Gastroesophageal sphincter (tissue), 4 donors: ENCODE measurements at regions not wholly inside any gene's neighbourhood (a gene's known extent, or its start where the extent isn't known, plus 50 kb on each side); places are given as distances from the start of the nearest gene placed in this dataset.

ENCODE experiments used
- ATAC-seq: fragments of 150-250 bp; one replicate; pipeline ENCODE4 v1.9.1; 2016; ENCODE audit warnings: mild to moderate bottlenecking, moderate library complexity
- H3K27ac ChIP-seq, 4 donors: fragments of 200-600 bp; sonication (generic) in 3 of 4; 1 replicate in 3 of 4; 2 replicates in 1 of 4; pipeline ENCODE4 v1.5.1; 2016 to 2019
- H3K27me3 ChIP-seq: fragments of 200-600 bp; sonication (generic); one replicate; pipeline ENCODE4 v1.5.1; 2019
- H3K36me3 ChIP-seq, 2 donors: fragments of 200-600 bp; sonication (generic); one replicate each; pipeline ENCODE4 v1.5.1; 2019; ENCODE audit warnings: control low read depth in 1 of 2
- H3K4me1 ChIP-seq, 3 donors: fragments of 200-600 bp; sonication (generic); 1 replicate in 2 of 3; 2 replicates in 1 of 3; pipeline ENCODE4 v1.5.1; 2016 to 2019; ENCODE audit warnings: control low read depth in 2 of 3
- H3K4me3 ChIP-seq, 2 donors: fragments of 200-600 bp; sonication (generic); one replicate each; pipeline ENCODE4 v1.5.1; 2019; ENCODE audit warnings: mild to moderate bottlenecking in 1 of 2, moderate library complexity in 1 of 2
- H3K9me3 ChIP-seq, 3 donors: fragments of 200-600 bp; sonication (generic); one replicate each; pipeline ENCODE4 v1.5.1; 2017 to 2019; ENCODE audit warnings: control low read depth in 2 of 3
- EP300 ChIP-seq: sonication (generic); formaldehyde crosslinking; IDR thresholded peaks from one replicate; pipeline ENCODE4 v1.6.1; 2017; ENCODE audit warnings: antibody characterized with exemption, mild to moderate bottlenecking
- POLR2A ChIP-seq, 2 donors: fragments of 450-650 bp; IDR thresholded peaks; one replicate each; pipeline ENCODE4 v1.6.1; 2017; ENCODE audit warnings: antibody characterized with exemption in 2 of 2, mild to moderate bottlenecking in 2 of 2, moderate library complexity in 1 of 2
- POLR2AphosphoS5 ChIP-seq: sonication (generic); formaldehyde crosslinking; IDR thresholded peaks from one replicate; pipeline ENCODE4 v1.6.1; 2017; ENCODE audit warnings: antibody characterized with exemption
- WGBS, 2 donors: methylation state at CpG; one replicate each; pipeline ENCODE4 v1.1.5; 2018; ENCODE audit warnings: low coverage in 1 of 2; 5-methylcytosine and 5-hydroxymethylcytosine counted together
- TF ChIP-seq, protein P1 (sequence below), 4 experiments: fragments of 200-600 bp in 2 of 4; fragments of 450-650 bp in 2 of 4; sonication (generic) in 1 of 4; IDR thresholded peaks; one replicate each; pipeline ENCODE4 v1.5.1; 2017 to 2019; ENCODE audit warnings: antibody characterized with exemption in 4 of 4, mild to moderate bottlenecking in 2 of 4, moderate library complexity in 2 of 4

GRCh38 chr12:115013236-115013981, 329.4 kb upstream of the TBX3 start:
- Histone ChIP-seq H3K4me1 (peaks cover 0 to 6% (median 0%) of the 10 kb centered on the region in 3 donors), H3K27me3 (peaks cover 7% of the 10 kb centered on the region), H3K27ac (peak overlapping the region in 2 of 4 donors; percentile 27 to 37), H3K4me3 (no peak overlapping the region), H3K36me3 (no peaks in the 10 kb centered on the region), H3K9me3 (peaks cover 0 to 5% (median 0%) of the 10 kb centered on the region in 3 donors)
- TF ChIP-seq, protein P1, sequence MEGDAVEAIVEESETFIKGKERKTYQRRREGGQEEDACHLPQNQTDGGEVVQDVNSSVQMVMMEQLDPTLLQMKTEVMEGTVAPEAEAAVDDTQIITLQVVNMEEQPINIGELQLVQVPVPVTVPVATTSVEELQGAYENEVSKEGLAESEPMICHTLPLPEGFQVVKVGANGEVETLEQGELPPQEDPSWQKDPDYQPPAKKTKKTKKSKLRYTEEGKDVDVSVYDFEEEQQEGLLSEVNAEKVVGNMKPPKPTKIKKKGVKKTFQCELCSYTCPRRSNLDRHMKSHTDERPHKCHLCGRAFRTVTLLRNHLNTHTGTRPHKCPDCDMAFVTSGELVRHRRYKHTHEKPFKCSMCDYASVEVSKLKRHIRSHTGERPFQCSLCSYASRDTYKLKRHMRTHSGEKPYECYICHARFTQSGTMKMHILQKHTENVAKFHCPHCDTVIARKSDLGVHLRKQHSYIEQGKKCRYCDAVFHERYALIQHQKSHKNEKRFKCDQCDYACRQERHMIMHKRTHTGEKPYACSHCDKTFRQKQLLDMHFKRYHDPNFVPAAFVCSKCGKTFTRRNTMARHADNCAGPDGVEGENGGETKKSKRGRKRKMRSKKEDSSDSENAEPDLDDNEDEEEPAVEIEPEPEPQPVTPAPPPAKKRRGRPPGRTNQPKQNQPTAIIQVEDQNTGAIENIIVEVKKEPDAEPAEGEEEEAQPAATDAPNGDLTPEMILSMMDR (IDR thresholded peaks at IDR 0.05), result no peak
- TF ChIP-seq POLR2A (IDR thresholded peaks at IDR 0.05) (no peak), EP300 (no peak), POLR2AphosphoS5 (no peak)
- 44 to 50% methylated on average over 1 to 15 of the region's 15 CpGs for WGBS, 2 donors
- ATAC-seq, result no peak

GRCh38 chr12:115012861-115013235, 328.9 kb upstream of the TBX3 start:
- peak overlapping the region in 2 of 4 donors; percentile 27 to 37 for H3K27ac ChIP-seq
- no peaks in the 10 kb centered on the region for H3K36me3 ChIP-seq
- peaks cover 12% of the 10 kb centered on the region for H3K27me3 ChIP-seq
- no peak overlapping the region for H3K4me3 ChIP-seq
- H3K4me1 ChIP-seq, result peaks cover 0 to 6% (median 0%) of the 10 kb centered on the region in 3 donors
- 58 to 71% methylated on average over 7 to 11 of the region's 11 CpGs for WGBS, 2 donors
- H3K9me3 ChIP-seq, result no peaks in the 10 kb centered on the region
- TF ChIP-seq EP300, result no peak
- TF ChIP-seq, protein P1 (IDR thresholded peaks at IDR 0.05), result no peak
- TF ChIP-seq POLR2A (IDR thresholded peaks at IDR 0.05), result no peak
- TF ChIP-seq POLR2AphosphoS5, result no peak
- no peak for ATAC-seq

GRCh38 chr12:115011703-115012102, 327.7 kb upstream of the TBX3 start:
- no peak for ATAC-seq
- peaks cover 0 to 6% (median 0%) of the 10 kb centered on the region in 3 donors for H3K4me1 ChIP-seq
- peaks cover 15% of the 10 kb centered on the region for H3K27me3 ChIP-seq
- 62 to 100% methylated on average over 1 to 3 of the region's 3 CpGs for WGBS, 2 donors
- no peaks in the 10 kb centered on the region for H3K36me3 ChIP-seq
- TF ChIP-seq, protein P1 (IDR thresholded peaks at IDR 0.05), result no peak
- no peak for TF ChIP-seq EP300
- TF ChIP-seq POLR2AphosphoS5, result no peak
- TF ChIP-seq POLR2A (IDR thresholded peaks at IDR 0.05), result no peak
- no peaks in the 10 kb centered on the region for H3K9me3 ChIP-seq
- H3K27ac ChIP-seq, result no peak overlapping the region
- no peak overlapping the region for H3K4me3 ChIP-seq

DNA sequence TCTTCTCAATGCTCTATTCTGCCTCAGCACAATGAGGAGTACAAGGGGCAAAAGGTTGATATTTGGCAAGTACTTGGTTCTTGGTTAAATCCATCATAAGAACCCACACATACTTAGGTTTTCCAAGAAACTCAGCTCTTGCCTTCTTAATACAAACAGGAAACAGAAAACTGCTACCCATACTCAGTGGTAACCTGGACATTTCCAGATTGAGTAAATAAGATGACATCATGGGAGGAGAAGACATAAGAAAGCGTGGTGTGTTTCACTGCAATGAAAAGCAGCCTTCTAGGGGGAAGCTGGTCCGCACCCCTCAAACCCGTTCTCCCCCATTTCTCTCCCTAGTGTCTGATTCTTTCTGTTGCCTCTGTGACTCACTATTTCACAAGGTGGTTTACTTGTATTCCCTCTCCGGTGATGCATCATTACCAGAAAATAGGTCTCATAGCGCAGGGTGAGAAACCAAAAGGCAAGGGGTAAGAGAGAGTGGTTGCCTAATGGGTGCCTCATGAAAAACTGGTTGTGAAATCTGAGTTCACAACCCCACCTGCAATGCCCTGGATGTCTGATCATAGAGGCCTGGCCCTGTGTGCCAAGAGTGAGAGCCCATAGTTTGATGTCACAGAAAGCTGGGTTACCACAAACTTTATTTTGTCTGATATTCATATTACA, 326.5 kb upstream of the TBX3 start:
- H3K36me3 ChIP-seq, result no peaks in the 10 kb centered on the region
- no peak overlapping the region for H3K4me3 ChIP-seq
- no peak for ATAC-seq
- H3K9me3 ChIP-seq, result no peaks in the 10 kb centered on the region
- peaks cover 0 to 6% (median 0%) of the 10 kb centered on the region in 3 donors for H3K4me1 ChIP-seq
- WGBS, 2 donors, result 91 to 94% methylated on average over 3 to 4 of the region's 5 CpGs
- H3K27me3 ChIP-seq, result peaks cover 15% of the 10 kb centered on the region
- TF ChIP-seq, protein P1 (IDR thresholded peaks at IDR 0.05), result no peak
- TF ChIP-seq EP300, result no peak
- TF ChIP-seq POLR2AphosphoS5, result no peak
- TF ChIP-seq POLR2A (IDR thresholded peaks at IDR 0.05), result no peak
- H3K27ac ChIP-seq, result no peak overlapping the region
